BJ (cell line): ENCODE measurements at regions not wholly inside any gene's neighbourhood (a gene's known extent, or its start where the extent isn't known, plus 50 kb on each side); places are given as distances from the start of the nearest gene placed in this dataset.

ENCODE experiments used
- CTCF ChIA-PET: fragments of 350-600 bp; formaldehyde crosslinking; extraction: SDS; loops from one replicate; lab custom pipeline; 2021; ENCODE audit warnings: antibody characterized with exemption, inconsistent platforms; lab: Yijun Ruan, JAX
- POLR2A ChIA-PET: fragments of 300-600 bp; sonication (Branson Sonifier 250); formaldehyde crosslinking; extraction: SDS; loops from one replicate; lab custom pipeline; 2021; ENCODE audit warnings: antibody characterized with exemption; lab: Charles Lee
- DNase-seq: peaks from one replicate; pipeline ENCODE4 v3.0.0-alpha.2; 2011; ENCODE audit warnings: low read depth
- H3K27me3 ChIP-seq: 2 replicates; pipeline ENCODE4 v1.6.0; 2011; ENCODE audit warnings: low read length; ENCODE audit not compliant: control insufficient read depth, insufficient read depth
- H3K36me3 ChIP-seq: 2 replicates; pipeline ENCODE4 v1.5.1; 2011; ENCODE audit warnings: low read length; ENCODE audit not compliant: control insufficient read depth, insufficient read depth
- H3K4me3 ChIP-seq: 2 replicates; pipeline ENCODE4 v1.5.1; 2011; ENCODE audit warnings: low read depth, mild to moderate bottlenecking, control low read depth, low read length
- TF ChIP-seq, protein P1 (sequence below): IDR thresholded peaks from 2 replicates; pipeline ENCODE4 v1.5.1; 2011; ENCODE audit warnings: low read depth, mild to moderate bottlenecking, control low read depth, inconsistent platforms, low read length, moderate library complexity; ENCODE audit not compliant: insufficient read depth

DNA sequence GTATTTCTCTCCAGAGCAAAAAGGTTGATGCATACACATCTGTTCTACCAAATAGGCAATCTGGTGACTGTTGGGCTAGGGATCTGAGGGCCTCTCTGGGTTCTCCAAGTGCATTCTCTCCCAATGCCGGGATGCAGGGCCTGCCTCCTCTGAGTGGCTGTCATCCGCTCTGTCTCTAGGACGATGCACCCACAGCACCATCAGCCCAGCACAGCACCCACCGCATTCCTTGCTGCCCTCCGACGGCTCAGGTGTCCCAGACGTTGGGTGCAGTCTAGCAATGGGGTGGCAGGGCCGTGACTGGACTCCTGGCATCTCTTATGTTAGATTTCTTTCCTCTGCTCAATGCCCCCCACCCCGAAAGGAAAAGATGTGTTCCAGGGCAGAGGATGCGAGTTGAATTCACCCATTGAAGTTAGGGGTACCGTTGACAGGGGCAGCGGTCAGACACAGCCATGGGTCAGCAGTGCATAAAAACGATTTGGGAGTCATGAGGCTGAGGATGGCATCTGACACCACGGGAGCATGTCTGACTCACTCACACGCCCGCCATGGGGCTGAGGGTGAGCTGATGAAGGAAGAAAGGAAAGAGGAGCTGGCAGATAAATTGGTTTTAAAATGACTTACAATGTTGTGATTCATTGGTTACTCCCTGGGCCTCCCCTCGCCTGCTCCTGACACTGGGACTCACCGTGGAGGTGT, 93.2 kb upstream of the C14orf180 start:
- ChIA-PET CTCF (no interaction called here), POLR2A (no interaction called here)
- Histone ChIP-seq H3K27me3 (no peaks in the 10 kb centered on the region), H3K36me3 (no peaks in the 10 kb centered on the region), H3K4me3 (no peak overlapping the region)
- TF ChIP-seq, protein P1, sequence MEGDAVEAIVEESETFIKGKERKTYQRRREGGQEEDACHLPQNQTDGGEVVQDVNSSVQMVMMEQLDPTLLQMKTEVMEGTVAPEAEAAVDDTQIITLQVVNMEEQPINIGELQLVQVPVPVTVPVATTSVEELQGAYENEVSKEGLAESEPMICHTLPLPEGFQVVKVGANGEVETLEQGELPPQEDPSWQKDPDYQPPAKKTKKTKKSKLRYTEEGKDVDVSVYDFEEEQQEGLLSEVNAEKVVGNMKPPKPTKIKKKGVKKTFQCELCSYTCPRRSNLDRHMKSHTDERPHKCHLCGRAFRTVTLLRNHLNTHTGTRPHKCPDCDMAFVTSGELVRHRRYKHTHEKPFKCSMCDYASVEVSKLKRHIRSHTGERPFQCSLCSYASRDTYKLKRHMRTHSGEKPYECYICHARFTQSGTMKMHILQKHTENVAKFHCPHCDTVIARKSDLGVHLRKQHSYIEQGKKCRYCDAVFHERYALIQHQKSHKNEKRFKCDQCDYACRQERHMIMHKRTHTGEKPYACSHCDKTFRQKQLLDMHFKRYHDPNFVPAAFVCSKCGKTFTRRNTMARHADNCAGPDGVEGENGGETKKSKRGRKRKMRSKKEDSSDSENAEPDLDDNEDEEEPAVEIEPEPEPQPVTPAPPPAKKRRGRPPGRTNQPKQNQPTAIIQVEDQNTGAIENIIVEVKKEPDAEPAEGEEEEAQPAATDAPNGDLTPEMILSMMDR = no peak
- no peak for DNase-seq

DNA sequence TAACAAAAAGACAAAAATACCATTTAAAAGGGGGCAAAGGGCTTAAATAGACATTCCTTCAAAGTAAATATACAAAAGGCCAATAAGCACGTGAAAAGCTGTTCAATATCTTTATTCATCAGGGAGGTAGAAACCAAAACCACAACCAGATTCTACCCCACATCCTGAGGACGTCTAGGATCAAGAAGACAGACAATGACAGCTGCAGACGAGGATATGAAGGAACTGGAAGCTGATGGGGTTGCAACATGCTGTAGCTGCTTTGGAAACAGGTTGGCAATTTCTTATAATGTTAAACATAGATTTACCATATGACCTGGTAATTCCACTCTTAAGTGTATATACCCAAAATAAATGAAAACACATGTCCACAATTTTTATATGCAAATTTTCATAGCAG, 85.1 kb upstream of the C14orf180 start:
- H3K4me3 ChIP-seq = no peak overlapping the region
- no peaks in the 10 kb centered on the region for H3K36me3 ChIP-seq
- ChIA-PET CTCF (no interaction called here), POLR2A (no interaction called here)
- no peak for DNase-seq
- TF ChIP-seq, protein P1 = no peak
- H3K27me3 ChIP-seq = no peaks in the 10 kb centered on the region

DNA sequence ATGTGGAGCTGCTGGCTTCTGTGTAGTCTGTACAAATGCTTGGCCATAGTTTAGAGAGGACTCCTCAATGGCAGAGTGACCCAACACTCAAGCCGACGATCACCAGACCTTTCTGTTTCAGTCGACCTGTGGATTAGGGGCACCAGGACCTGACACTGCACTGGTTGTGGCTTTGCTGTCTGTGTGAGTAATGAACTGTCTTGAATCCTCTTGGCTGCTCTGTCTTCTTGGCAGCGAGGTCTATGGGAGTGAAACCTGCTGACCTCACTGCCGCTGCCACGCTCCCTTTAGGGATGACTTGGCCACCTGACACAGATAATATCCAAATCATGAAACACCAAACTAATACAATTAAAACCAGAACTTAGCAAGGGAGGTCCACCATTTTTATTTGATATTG, 83.5 kb upstream of the C14orf180 start:
- no peak for DNase-seq
- no peak overlapping the region for H3K4me3 ChIP-seq
- TF ChIP-seq, protein P1 = no peak
- CTCF ChIA-PET = no interaction called here
- no peaks in the 10 kb centered on the region for H3K36me3 ChIP-seq
- POLR2A ChIA-PET = no interaction called here
- H3K27me3 ChIP-seq = no peaks in the 10 kb centered on the region

DNA sequence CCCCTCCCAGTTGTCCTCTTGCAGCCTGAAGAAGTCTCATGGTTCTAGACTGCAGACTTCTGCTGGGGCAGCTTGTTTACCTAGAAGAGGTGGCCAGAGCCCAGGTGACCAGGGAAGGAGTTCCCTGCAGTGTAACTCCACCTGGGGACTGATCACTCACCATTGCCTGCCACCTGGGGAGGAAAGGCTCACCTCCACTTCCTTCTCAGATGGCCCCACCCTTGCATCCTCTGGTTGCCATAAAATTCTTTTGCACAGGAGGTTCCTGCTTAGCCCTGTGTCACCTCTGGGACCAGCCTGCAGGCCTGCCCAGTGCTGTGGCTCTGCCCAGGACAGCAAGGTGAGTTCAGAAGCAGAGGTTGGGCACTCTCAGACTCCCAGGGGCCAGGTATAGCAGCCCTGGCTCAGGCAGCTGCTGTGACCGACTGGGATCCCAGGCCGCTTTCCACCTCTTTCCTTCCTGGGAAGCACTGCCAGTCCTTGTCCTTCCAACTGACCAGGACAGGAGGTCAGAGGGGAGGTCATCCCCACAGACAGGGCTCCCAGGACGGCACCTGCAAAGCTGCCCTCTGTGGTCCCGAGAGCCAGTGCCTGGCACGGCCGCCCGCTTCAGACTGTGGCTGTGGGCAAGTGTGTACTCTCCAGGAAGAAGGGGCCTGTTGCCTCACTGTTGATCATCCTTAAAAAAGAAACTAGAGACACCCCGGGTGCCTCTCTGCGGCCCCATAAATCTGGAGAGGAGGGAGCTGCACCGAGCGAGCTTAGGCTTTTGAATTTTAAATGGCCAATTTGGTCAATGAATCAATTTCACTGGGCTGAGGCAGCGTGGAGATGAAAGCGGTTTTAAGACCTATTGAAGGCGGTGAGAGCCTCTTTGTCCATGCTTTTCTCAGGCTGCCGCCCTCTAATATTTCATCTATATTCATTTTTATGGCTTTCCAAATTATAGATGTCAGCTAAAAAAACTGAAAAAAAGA, 79.5 kb upstream of the C14orf180 start:
- Histone ChIP-seq H3K36me3 (no peaks in the 10 kb centered on the region), H3K4me3 (no peak overlapping the region), H3K27me3 (no peaks in the 10 kb centered on the region)
- POLR2A ChIA-PET = no interaction called here
- TF ChIP-seq, protein P1 = no peak
- no peak for DNase-seq
- CTCF ChIA-PET = no interaction called here

DNA sequence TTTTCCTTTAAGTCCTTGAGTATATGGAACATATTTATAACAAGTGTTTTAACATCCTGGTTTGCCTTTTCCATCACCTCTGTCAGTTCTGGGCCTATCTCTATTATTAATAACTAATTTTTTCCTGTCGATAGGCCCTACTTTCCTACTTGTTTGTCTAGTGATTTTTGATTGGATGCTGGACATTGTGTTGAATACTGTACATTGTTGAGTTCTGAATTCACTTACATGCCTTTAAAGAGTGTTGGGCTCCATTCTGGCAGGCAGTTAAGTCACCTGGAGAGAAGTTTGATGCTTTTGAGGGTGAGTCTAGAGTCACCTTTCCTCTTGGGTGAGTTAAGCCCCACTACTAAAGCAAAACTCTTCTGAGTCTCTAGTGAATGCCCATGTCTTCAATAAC, 77.5 kb upstream of the C14orf180 start:
- TF ChIP-seq, protein P1 = no peak
- DNase-seq = no peak
- ChIA-PET POLR2A (no interaction called here), CTCF (no interaction called here)
- H3K36me3 ChIP-seq = no peaks in the 10 kb centered on the region
- no peak overlapping the region for H3K4me3 ChIP-seq
- H3K27me3 ChIP-seq = no peaks in the 10 kb centered on the region
